Stimulated activated CD4-positive, alpha-beta T cell treated with anti-CD3 and anti-CD28 coated beads, Interleukin-1b, Interleukin-23, amount 100 ng/mL, for 48 hours (primary cell): ENCODE measurements at regions not wholly inside any gene's neighbourhood (a gene's known extent, or its start where the extent isn't known, plus 50 kb on each side); places are given as distances from the start of the nearest gene placed in this dataset.

Experiments
- DNase-seq: peaks from one replicate; pipeline ENCODE4 v3.0.0-alpha.2; 2020

GRCh38 chr13:73366241-73366640 is 307.4 kb downstream of the KLF5 start:
- DNase-seq: no peak

- no peak for DNase-seq
Observed at GRCh38 chr13:73365681-73366080, 306.9 kb downstream of the KLF5 start.

- no peak for DNase-seq
Observed at GRCh38 chr13:73365252-73365651, 306.4 kb downstream of the KLF5 start.

- no peak for DNase-seq
Observed at GRCh38 chr13:73364736-73365135, 305.9 kb downstream of the KLF5 start.

DNA sequence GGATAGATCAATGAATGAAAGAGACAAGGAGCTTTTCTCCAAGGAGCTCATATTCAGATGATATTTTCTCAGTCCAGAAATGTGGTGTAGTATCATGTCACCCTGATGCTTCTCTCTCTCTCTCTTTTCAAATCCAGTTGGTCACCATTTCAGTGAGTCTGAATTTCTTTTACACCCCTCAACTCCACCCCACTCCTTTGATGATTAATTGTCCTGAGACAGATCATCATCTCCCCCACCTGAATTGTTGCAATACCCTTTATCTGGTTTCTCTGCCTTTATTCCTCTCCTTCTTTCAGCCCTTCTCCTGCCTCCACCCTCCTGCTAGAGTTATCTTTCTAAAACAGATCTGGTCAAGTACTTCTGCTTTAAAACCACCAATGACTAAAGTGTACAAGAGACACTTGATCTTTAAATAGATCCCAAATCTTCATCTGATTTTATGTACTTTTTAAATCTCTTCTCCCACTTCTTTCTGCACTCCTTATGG is 299.8 kb downstream of the KLF5 start:
- no peak for DNase-seq

DNA sequence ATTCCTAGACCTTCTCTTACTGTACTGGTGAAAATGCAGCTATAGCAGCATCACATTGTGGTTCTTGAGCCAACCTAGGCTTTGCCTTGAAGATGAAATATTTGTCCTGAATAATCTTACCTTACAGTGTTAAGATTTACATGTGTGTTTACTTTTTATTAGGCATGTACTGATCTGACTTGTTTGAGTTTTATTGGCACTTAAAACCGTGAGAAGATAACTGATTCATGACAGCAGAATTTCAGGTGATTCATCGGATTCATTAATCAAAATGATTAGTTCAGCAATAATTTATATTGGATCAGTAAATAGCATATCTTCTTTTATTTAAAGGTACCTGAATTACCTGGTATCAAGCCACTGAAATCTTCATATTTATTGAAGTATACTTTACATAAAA is 296.3 kb downstream of the KLF5 start:
- DNase-seq: no peak

DNA sequence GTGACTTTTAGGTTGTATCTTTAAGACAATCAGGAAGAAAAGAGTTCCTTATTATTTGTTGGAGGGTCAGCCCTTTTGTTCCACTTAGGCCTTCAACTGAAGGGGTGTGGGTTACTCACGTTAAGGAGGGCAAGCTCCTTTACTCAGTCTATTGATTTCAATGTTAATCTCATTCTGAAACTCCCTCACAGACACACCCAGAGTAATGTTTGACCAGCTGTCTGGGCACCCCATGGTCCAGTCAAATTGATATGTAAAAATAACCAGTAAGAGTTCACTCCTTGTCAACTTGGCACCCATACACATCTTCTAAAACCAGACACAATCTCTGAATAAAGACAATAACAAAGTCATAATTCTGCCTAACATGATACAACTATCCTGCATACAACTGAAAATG is 292.9 kb downstream of the KLF5 start:
- DNase-seq: no peak

GRCh38 chr13:73341748-73342147 is 282.9 kb downstream of the KLF5 start:
- no peak for DNase-seq

DNA sequence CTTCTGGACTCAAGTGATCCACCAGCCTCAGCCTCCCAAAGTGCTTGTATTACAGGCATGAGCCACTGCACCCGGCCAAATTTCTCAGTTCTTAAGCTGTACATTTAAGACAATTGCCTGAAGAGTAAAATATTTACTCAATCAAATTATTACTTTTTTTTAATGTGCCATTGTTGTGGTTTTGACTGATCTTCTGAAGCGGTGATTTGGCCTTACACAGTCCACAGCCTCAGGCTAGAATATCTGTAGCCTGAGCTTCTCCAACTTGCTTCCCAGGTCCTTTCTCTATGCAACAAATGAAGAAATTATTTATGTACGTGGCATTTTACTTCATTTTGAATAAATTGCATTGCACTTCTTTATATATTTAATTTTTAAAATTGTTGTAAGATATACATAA is 281.3 kb downstream of the KLF5 start:
- DNase-seq: no peak

GRCh38 chr13:73339086-73339485 is 280.3 kb downstream of the KLF5 start:
- no peak for DNase-seq

GRCh38 chr13:73338389-73338788 is 279.6 kb downstream of the KLF5 start:
- no peak for DNase-seq

- DNase-seq: no peak
Observed at GRCh38 chr13:73337532-73337931, 278.7 kb downstream of the KLF5 start.

DNA sequence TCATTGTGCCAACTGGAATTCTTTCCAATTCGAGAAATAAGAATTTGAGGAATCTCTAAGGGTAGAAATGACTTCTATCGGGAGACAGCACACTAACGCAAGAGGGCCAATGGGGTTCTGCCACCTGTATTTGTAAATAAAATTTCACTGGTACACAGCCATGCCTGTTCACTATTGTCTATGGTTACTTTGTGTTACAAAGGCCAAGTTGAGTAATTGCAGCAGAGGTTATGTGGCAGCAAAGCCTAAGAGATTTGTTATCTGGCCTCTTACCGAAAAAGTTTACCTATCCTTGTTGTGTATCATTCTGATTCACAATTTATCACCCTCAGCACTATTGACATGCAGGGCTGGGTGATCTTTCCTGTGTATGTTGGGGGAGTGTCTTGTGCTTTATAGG is 278.0 kb downstream of the KLF5 start:
- DNase-seq: no peak

DNA sequence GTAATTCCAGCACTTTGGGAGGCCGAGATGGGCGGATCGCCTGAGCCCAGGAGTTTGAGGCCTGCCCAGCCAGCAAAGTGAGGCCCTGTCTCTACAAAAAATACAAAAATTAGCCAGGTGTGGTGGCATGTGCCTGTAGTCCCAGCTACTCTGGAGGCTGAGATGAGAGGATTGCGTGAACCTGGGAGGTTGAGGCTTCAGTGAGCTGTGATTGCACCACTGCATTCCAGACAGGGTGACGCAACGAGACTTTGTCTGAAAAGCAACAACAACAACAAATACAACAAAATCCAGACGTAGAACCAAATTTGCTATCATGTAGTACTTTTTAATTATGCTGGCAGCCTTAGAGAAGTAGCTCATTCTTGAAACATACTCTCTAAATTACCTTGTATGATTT is 277.1 kb downstream of the KLF5 start:
- no peak for DNase-seq

DNA sequence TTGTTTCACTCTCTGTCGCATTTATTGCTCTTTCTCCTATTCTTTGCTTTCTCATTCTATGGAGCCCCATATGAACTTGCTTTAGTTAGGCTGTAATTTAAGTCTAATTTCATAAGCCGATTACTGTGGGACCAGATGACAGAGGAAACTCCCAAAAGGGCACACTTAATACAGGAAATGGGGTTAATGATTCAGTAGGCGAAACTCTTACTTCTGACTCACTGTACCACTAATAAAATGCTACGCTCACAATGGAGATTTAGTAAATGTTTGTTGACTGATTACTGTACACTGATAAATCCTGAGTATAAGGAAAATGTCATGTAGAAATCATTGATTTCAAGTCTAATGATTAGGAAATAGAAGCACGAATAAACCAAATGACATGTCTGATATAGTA is 276.4 kb downstream of the KLF5 start:
- no peak for DNase-seq

- no peak for DNase-seq
Observed at GRCh38 chr13:73334445-73334844, 275.6 kb downstream of the KLF5 start.

GRCh38 chr13:73331556-73331955 is 272.8 kb downstream of the KLF5 start:
- DNase-seq: no peak

DNA sequence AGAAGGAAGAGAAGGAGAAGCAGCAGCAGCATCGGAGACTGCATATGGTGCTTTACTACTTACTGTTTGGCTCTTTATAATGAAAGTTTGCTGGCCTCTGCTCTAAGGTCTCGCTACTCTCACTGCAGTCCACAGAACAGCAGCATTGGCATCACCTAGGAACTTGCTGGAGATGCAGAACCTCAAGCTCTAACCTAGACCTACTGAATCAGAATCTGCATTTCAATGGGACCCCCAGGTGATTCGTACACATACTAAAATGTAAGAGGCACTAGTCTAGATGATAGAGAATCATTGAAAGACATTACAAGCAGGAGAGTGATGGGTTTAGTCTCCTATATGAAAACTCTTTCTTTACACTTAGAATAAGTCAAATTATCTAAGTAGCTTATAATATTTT is 270.6 kb downstream of the KLF5 start:
- no peak for DNase-seq

DNA sequence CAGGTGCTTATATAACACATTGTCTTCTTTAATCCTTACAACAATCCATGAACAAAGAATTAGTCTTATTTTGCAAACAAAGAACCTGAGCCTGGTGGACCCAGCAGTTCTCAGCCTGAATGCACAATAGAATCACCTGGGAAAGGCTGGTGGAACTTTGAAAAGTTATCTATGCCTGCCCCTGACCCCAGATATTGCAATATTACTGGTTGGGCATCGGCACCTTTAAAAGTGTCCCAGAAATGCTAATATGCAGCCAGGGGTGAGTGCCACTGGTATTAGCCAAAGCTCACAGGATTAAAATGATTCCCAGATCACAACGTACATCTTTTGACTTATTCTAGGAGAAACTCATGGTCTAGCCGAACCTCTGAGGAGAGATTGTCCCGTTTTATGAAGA is 268.8 kb downstream of the KLF5 start:
- no peak for DNase-seq

GRCh38 chr13:73325723-73326558 is 267.1 kb downstream of the KLF5 start:
- no peak for DNase-seq

GRCh38 chr13:73324842-73325722 is 266.3 kb downstream of the KLF5 start:
- no peak for DNase-seq

DNA sequence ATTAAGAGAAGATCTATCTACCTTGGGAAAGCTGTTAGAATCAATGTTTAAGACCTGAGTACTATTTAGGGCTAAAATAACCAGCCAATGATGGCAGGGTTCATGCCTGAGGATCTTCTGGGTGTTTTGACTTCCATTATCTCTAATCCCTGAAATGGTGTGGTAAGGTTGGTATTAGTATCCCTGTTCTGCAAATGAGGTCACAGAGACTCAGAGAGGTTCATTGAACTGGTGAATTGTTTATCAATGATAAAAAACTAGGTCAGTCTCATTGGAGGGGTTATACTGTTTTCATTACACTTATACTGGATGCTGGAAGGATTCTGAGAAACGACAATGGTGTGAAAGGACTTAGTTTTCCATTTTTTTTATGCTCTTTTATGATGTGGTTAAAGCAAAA is 264.8 kb downstream of the KLF5 start:
- DNase-seq: no peak

GRCh38 chr13:73321043-73321442 is 262.2 kb downstream of the KLF5 start:
- no peak for DNase-seq

- DNase-seq: no peak
Observed at GRCh38 chr13:73317140-73317539, 258.3 kb downstream of the KLF5 start.
